Transverse colon (tissue), 4 donors: ENCODE measurements at regions not wholly inside any gene's neighbourhood (a gene's known extent, or its start where the extent isn't known, plus 50 kb on each side); places are given as distances from the start of the nearest gene placed in this dataset.
"Not testable (repeated sequence)": the region's sequence is repeated elsewhere in the genome, so short reads cannot be mapped to it uniquely, and the experiment has no call there.

Experiments used
- CTCF ChIP-seq, 5 experiments: fragments of 200-600 bp in 3 of 5; fragments of 450-650 bp in 2 of 5; sonication (generic) in 3 of 5; IDR thresholded peaks; 1 replicate in 2 of 5; 2 replicates in 3 of 5; pipeline ENCODE4 v1.5.1; 2016 to 2017; ENCODE audit warnings: antibody characterized with exemption in 5 of 5, inconsistent platforms in 3 of 5, mild to moderate bottlenecking in 2 of 5, moderate library complexity in 1 of 5
- EP300 ChIP-seq: sonication (generic); formaldehyde crosslinking; IDR thresholded peaks from one replicate; pipeline ENCODE4 v1.6.1; 2017; ENCODE audit warnings: antibody characterized with exemption, low read depth
- POLR2A ChIP-seq: fragments of 450-650 bp; IDR thresholded peaks from one replicate; pipeline ENCODE4 v1.6.1; 2016; ENCODE audit warnings: antibody characterized with exemption, mild to moderate bottlenecking, moderate library complexity
- POLR2AphosphoS5 ChIP-seq, 3 donors: sonication (generic); formaldehyde crosslinking; IDR thresholded peaks; one replicate each; pipeline ENCODE4 v1.6.1; 2016; ENCODE audit warnings: antibody characterized with exemption in 3 of 3

GRCh38 chr12:131298526-131299369 lies 345.0 kb downstream of the ADGRD1 start:
- not testable (repeated sequence) for TF ChIP-seq CTCF (IDR thresholded peaks at IDR 0.05); POLR2A; EP300; POLR2AphosphoS5 (IDR thresholded peaks at IDR 0.05)
